ENCODE measurements at regions not wholly inside any gene's neighbourhood (a gene's known extent, or its start where the extent isn't known, plus 50 kb on each side); places are given as distances from the start of the nearest gene placed in this dataset.

- Histone ChIP-seq H3K9me3 (ENCODE audit: control insufficient read depth in 2 of 3, low read length in 3 of 3) (no peaks in the 10 kb centered on the region), H3K4me1 (ENCODE audit: control insufficient read depth in 2 of 2, insufficient read depth in 2 of 2, low read length in 2 of 2) (no peaks in the 10 kb centered on the region), H3K4me3 (ENCODE audit: low read length) (no peak overlapping the region), H3K27me3 (ENCODE audit: control insufficient read depth in 2 of 2, insufficient read depth in 2 of 2, low read length in 2 of 2) (no peaks in the 10 kb centered on the region), H3K27ac (ENCODE audit: low read depth, low read length) (no peak overlapping the region), H3K36me3 (ENCODE audit: control insufficient read depth in 2 of 3, insufficient read depth in 3 of 3, low read length in 3 of 3) (no peaks in the 10 kb centered on the region)
- POLR2A ChIA-PET: no interaction called here
- peaks cover 0 to 4% (median 0%) of the 10 kb centered on the region in 5 donors for H3K27me3 Mint-ChIP-seq
- no peak overlapping the region for H3K27ac Mint-ChIP-seq
- DNase-seq: no peak
- H3K36me3 Mint-ChIP-seq: no peaks in the 10 kb centered on the region
- no peaks in the 10 kb centered on the region for H3K4me1 Mint-ChIP-seq
- CTCF ChIA-PET: no interaction called here
- intact Hi-C loops (cut with micrococcal nuclease): no loop called here
- ATAC-seq: no peak
- H3K9me3 Mint-ChIP-seq: peaks cover 0 to 7% (median 0%) of the 10 kb centered on the region in 11 donors
- H3K4me3 Mint-ChIP-seq: no peak overlapping the region
Measured at GRCh38 chr15:97520689-97521088, 439.8 kb upstream of the ARRDC4 start.

- Mint-ChIP-seq H3K27ac (no peak overlapping the region), H3K9me3 (peaks cover 0 to 7% (median 0%) of the 10 kb centered on the region in 11 donors), H3K36me3 (no peaks in the 10 kb centered on the region), H3K27me3 (peaks cover 0 to 4% (median 0%) of the 10 kb centered on the region in 5 donors), H3K4me3 (no peak overlapping the region), H3K4me1 (no peaks in the 10 kb centered on the region)
- POLR2A ChIA-PET: no interaction called here
- DNase-seq (no peak), ATAC-seq (no peak)
- H3K27me3 ChIP-seq (ENCODE audit: control insufficient read depth in 2 of 2, insufficient read depth in 2 of 2, low read length in 2 of 2): no peaks in the 10 kb centered on the region
- no peak overlapping the region for H3K27ac ChIP-seq (ENCODE audit: low read depth, low read length)
- no peaks in the 10 kb centered on the region for H3K9me3 ChIP-seq (ENCODE audit: control insufficient read depth in 2 of 3, low read length in 3 of 3)
- H3K36me3 ChIP-seq (ENCODE audit: control insufficient read depth in 2 of 3, insufficient read depth in 3 of 3, low read length in 3 of 3): no peaks in the 10 kb centered on the region
- no peak overlapping the region for H3K4me3 ChIP-seq (ENCODE audit: low read length)
- intact Hi-C loops (cut with micrococcal nuclease): no loop called here
- H3K4me1 ChIP-seq (ENCODE audit: control insufficient read depth in 2 of 2, insufficient read depth in 2 of 2, low read length in 2 of 2): no peaks in the 10 kb centered on the region
- CTCF ChIA-PET: no interaction called here
Measured at GRCh38 chr15:97521381-97522285, 438.9 kb upstream of the ARRDC4 start.

- Mint-ChIP-seq H3K4me1 (no peaks in the 10 kb centered on the region), H3K27ac (peak overlapping the region in 1 of 9 donors; percentile 32), H3K9me3 (peaks cover 0 to 8% (median 0%) of the 10 kb centered on the region in 11 donors), H3K4me3 (no peak overlapping the region), H3K36me3 (no peaks in the 10 kb centered on the region), H3K27me3 (peaks cover 0 to 4% (median 0%) of the 10 kb centered on the region in 5 donors)
- Histone ChIP-seq H3K4me1 (ENCODE audit: control insufficient read depth in 2 of 2, insufficient read depth in 2 of 2, low read length in 2 of 2) (no peaks in the 10 kb centered on the region), H3K27ac (ENCODE audit: low read depth, low read length) (no peak overlapping the region), H3K27me3 (ENCODE audit: control insufficient read depth in 2 of 2, insufficient read depth in 2 of 2, low read length in 2 of 2) (no peaks in the 10 kb centered on the region), H3K4me3 (ENCODE audit: low read length) (no peak overlapping the region), H3K36me3 (ENCODE audit: control insufficient read depth in 2 of 3, insufficient read depth in 3 of 3, low read length in 3 of 3) (no peaks in the 10 kb centered on the region), H3K9me3 (ENCODE audit: control insufficient read depth in 2 of 3, low read length in 3 of 3) (no peaks in the 10 kb centered on the region)
- CTCF ChIA-PET: no interaction called here
- intact Hi-C loops (cut with micrococcal nuclease): no loop called here
- no peak for ATAC-seq
- no peak for DNase-seq
- POLR2A ChIA-PET: no interaction called here
Measured at GRCh38 chr15:97522347-97522746, 438.2 kb upstream of the ARRDC4 start.

- ChIA-PET CTCF (no interaction called here), POLR2A (no interaction called here)
- Mint-ChIP-seq H3K27ac (no peak overlapping the region), H3K36me3 (no peaks in the 10 kb centered on the region), H3K27me3 (peaks cover 0 to 4% (median 0%) of the 10 kb centered on the region in 5 donors), H3K9me3 (peaks cover 0 to 8% (median 0%) of the 10 kb centered on the region in 11 donors), H3K4me3 (no peak overlapping the region), H3K4me1 (no peaks in the 10 kb centered on the region)
- H3K4me1 ChIP-seq (ENCODE audit: control insufficient read depth in 2 of 2, insufficient read depth in 2 of 2, low read length in 2 of 2): no peaks in the 10 kb centered on the region
- no peaks in the 10 kb centered on the region for H3K9me3 ChIP-seq (ENCODE audit: control insufficient read depth in 2 of 3, low read length in 3 of 3)
- intact Hi-C loops (cut with micrococcal nuclease): no loop called here
- ATAC-seq: no peak
- no peak for DNase-seq
- no peaks in the 10 kb centered on the region for H3K27me3 ChIP-seq (ENCODE audit: control insufficient read depth in 2 of 2, insufficient read depth in 2 of 2, low read length in 2 of 2)
- H3K4me3 ChIP-seq (ENCODE audit: low read length): no peak overlapping the region
- no peak overlapping the region for H3K27ac ChIP-seq (ENCODE audit: low read depth, low read length)
- H3K36me3 ChIP-seq (ENCODE audit: control insufficient read depth in 2 of 3, insufficient read depth in 3 of 3, low read length in 3 of 3): no peaks in the 10 kb centered on the region
Measured at GRCh38 chr15:97525809-97526208, 434.7 kb upstream of the ARRDC4 start.

- H3K27ac ChIP-seq (ENCODE audit: low read depth, low read length): no peak overlapping the region
- no peak overlapping the region for H3K27ac Mint-ChIP-seq
- H3K4me3 ChIP-seq (ENCODE audit: low read length): no peak overlapping the region
- ATAC-seq (no peak), DNase-seq (no peak)
- H3K4me1 Mint-ChIP-seq: no peaks in the 10 kb centered on the region
- H3K36me3 Mint-ChIP-seq: no peaks in the 10 kb centered on the region
- intact Hi-C loops (cut with micrococcal nuclease): no loop called here
- H3K4me1 ChIP-seq (ENCODE audit: control insufficient read depth in 2 of 2, insufficient read depth in 2 of 2, low read length in 2 of 2): no peaks in the 10 kb centered on the region
- H3K36me3 ChIP-seq (ENCODE audit: control insufficient read depth in 2 of 3, insufficient read depth in 3 of 3, low read length in 3 of 3): no peaks in the 10 kb centered on the region
- H3K27me3 ChIP-seq (ENCODE audit: control insufficient read depth in 2 of 2, insufficient read depth in 2 of 2, low read length in 2 of 2): peaks cover 0 to 3% of the 10 kb centered on the region in 2 donors
- ChIA-PET POLR2A (no interaction called here), CTCF (no interaction called here)
- H3K9me3 ChIP-seq (ENCODE audit: control insufficient read depth in 2 of 3, low read length in 3 of 3): no peaks in the 10 kb centered on the region
- H3K27me3 Mint-ChIP-seq: peaks cover 0 to 4% (median 0%) of the 10 kb centered on the region in 5 donors
- peaks cover 0 to 8% (median 0%) of the 10 kb centered on the region in 11 donors for H3K9me3 Mint-ChIP-seq
- no peak overlapping the region for H3K4me3 Mint-ChIP-seq
Measured at GRCh38 chr15:97528238-97528637, 432.3 kb upstream of the ARRDC4 start.

- POLR2A ChIA-PET: no interaction called here
- H3K27ac Mint-ChIP-seq: no peak overlapping the region
- H3K4me3 Mint-ChIP-seq: no peak overlapping the region
- ATAC-seq: no peak
- Histone ChIP-seq H3K4me1 (ENCODE audit: control insufficient read depth in 2 of 2, insufficient read depth in 2 of 2, low read length in 2 of 2) (no peaks in the 10 kb centered on the region), H3K27me3 (ENCODE audit: control insufficient read depth in 2 of 2, insufficient read depth in 2 of 2, low read length in 2 of 2) (no peaks in the 10 kb centered on the region), H3K36me3 (ENCODE audit: control insufficient read depth in 2 of 3, insufficient read depth in 3 of 3, low read length in 3 of 3) (no peaks in the 10 kb centered on the region), H3K27ac (ENCODE audit: low read depth, low read length) (no peak overlapping the region), H3K4me3 (ENCODE audit: low read length) (no peak overlapping the region), H3K9me3 (ENCODE audit: control insufficient read depth in 2 of 3, low read length in 3 of 3) (no peaks in the 10 kb centered on the region)
- no peaks in the 10 kb centered on the region for H3K36me3 Mint-ChIP-seq
- peaks cover 8 to 43% (median 13%) of the 10 kb centered on the region in 11 donors for H3K9me3 Mint-ChIP-seq
- no peak for DNase-seq
- CTCF ChIA-PET: no interaction called here
- peaks cover 0 to 1% (median 0%) of the 10 kb centered on the region in 7 donors for H3K4me1 Mint-ChIP-seq
- intact Hi-C loops (cut with micrococcal nuclease): no loop called here
- no peaks in the 10 kb centered on the region for H3K27me3 Mint-ChIP-seq
Measured at GRCh38 chr15:97545799-97546198, 414.7 kb upstream of the ARRDC4 start.

GRCh38 chr15:97547381-97547780 lies 413.1 kb upstream of the ARRDC4 start:
- H3K9me3 ChIP-seq (ENCODE audit: control insufficient read depth in 2 of 3, low read length in 3 of 3): no peaks in the 10 kb centered on the region
- intact Hi-C loops (cut with micrococcal nuclease): no loop called here
- DNase-seq (no peak), ATAC-seq (no peak)
- H3K9me3 Mint-ChIP-seq: peaks cover 7 to 48% (median 14%) of the 10 kb centered on the region in 11 donors
- H3K4me3 ChIP-seq (ENCODE audit: low read length): no peak overlapping the region
- H3K36me3 ChIP-seq (ENCODE audit: control insufficient read depth in 2 of 3, insufficient read depth in 3 of 3, low read length in 3 of 3): no peaks in the 10 kb centered on the region
- CTCF ChIA-PET: no interaction called here
- no peaks in the 10 kb centered on the region for H3K4me1 ChIP-seq (ENCODE audit: control insufficient read depth in 2 of 2, insufficient read depth in 2 of 2, low read length in 2 of 2)
- H3K27me3 ChIP-seq (ENCODE audit: control insufficient read depth in 2 of 2, insufficient read depth in 2 of 2, low read length in 2 of 2): no peaks in the 10 kb centered on the region
- H3K27ac Mint-ChIP-seq: no peak overlapping the region
- no peaks in the 10 kb centered on the region for H3K36me3 Mint-ChIP-seq
- POLR2A ChIA-PET: no interaction called here
- H3K27ac ChIP-seq (ENCODE audit: low read depth, low read length): no peak overlapping the region
- no peaks in the 10 kb centered on the region for H3K27me3 Mint-ChIP-seq
- no peak overlapping the region for H3K4me3 Mint-ChIP-seq
- peaks cover 0 to 1% (median 0%) of the 10 kb centered on the region in 7 donors for H3K4me1 Mint-ChIP-seq
